Endothelial cell of umbilical vein (primary cell): ENCODE measurements at regions not wholly inside any gene's neighbourhood (a gene's known extent, or its start where the extent isn't known, plus 50 kb on each side); places are given as distances from the start of the nearest gene placed in this dataset.

Source experiments
- CTCF ChIP-seq, 2 donors: IDR thresholded peaks; 1 replicate in 1 of 2; 2 replicates in 1 of 2; pipeline ENCODE4 v1.5.1; 2011; ENCODE audit warnings: low read length in 2 of 2, mild to moderate bottlenecking in 2 of 2, moderate library complexity in 2 of 2, control low read depth in 1 of 2, inconsistent platforms in 1 of 2, low read depth in 1 of 2; ENCODE audit not compliant: insufficient read depth in 1 of 2; ENCODE audit errors: extremely low read depth in 1 of 2
- EZH2 ChIP-seq: IDR thresholded peaks from 2 replicates; pipeline ENCODE4 v1.6.1; 2012; ENCODE audit warnings: borderline replicate concordance, low read depth, mild to moderate bottlenecking, moderate library complexity, low read length, inconsistent platforms; ENCODE audit not compliant: severe bottlenecking
- POLR2AphosphoS5 ChIP-seq: IDR thresholded peaks from 2 replicates; pipeline ENCODE4 v1.6.1; 2012; ENCODE audit warnings: low read depth, mild to moderate bottlenecking, control low read depth, low read length, moderate library complexity; ENCODE audit not compliant: insufficient read depth

- no peak for TF ChIP-seq CTCF (IDR thresholded peaks at IDR 0.05; ENCODE audit: extremely low read depth in 1 of 2, insufficient read depth in 1 of 2, low read depth in 1 of 2, low read length in 2 of 2)
- no peak for TF ChIP-seq EZH2
- no peak for TF ChIP-seq POLR2AphosphoS5
These were observed 99.5 kb upstream of the FSCB start for GRCh38 chr14:44606576-44606975.
